ENCODE measurements at regions not wholly inside any gene's neighbourhood (a gene's known extent, or its start where the extent isn't known, plus 50 kb on each side); places are given as distances from the start of the nearest gene placed in this dataset.

DNA sequence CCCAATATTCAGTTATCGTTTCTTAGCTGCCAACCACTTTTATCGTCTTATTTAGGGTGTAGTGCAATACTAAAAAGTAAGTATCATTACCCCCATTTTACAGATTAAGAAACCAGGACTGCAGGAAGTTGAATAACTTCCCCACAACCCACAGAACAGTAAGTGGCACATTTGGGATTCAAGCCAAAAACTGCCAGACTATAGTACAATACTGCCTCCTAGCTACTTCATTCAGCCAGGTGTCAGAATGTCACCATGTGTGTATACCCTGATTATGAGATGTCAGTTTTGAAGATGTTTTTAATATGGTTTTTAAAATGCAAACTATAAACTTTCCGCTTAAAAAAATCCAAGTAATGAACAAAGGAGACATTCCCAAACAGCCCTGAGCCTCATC, 74.2 kb upstream of the PROK2 start:
- in situ Hi-C loops (cut with MboI; ENCODE audit: low sequenced_read_pairs), result loop anchor here (25.0 kb wide), 1 partner anchor 1228 kb away; no protein-coding TSS in a partner anchor

DNA sequence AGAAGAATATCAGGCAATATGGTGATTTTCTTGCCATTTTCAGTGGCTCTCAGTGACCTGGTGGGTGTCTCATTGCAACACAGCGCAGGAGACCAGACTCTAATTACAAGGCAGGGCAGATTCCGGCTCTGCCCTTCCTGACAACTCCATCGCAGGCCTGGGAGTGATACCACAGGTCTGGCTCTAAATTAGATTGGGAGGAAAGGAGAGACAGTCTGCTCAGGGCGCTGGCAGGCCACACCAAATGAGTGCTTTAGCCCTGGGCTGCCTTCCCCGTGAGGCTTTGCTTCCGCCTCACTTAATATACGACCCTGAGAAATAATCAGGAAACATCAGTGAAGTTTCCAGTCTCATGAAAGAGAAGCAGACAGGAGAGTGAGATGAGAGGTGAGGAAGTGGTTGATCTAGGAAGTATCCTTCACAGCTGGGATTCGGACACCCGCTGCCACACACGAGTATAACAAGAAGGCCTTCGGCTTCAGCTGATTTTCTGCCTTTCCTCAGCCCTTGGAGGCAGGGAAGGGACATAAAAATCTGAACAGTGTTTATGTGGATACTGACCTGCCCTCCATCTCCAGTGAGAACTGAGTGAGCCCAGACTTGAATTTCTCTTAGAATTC, 73.7 kb upstream of the PROK2 start:
- in situ Hi-C loops (cut with MboI; ENCODE audit: low sequenced_read_pairs), result loop anchor here (25.0 kb wide), 1 partner anchor 1229 kb away; no protein-coding TSS in a partner anchor

DNA sequence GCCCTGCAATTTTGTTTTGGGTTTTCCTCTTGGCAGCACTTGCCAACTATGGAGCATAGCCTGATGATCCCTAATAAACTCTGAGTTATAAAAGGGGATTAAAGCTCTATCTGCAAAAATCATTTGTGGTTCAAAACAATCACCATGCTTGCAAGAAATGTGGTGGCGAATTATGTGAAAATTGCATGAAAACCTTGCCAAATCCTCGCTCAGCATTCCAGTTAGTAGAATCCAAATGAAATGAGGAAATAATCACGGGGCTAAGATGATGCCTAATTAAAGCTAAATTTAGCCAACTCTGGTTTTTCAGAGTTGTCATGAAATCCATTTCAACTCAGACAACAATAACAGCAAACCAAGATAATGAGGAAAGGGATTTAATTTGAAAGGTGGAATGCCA, 73.0 kb upstream of the PROK2 start:
- in situ Hi-C loops (cut with MboI; ENCODE audit: low sequenced_read_pairs), result loop anchor here (25.0 kb wide), 1 partner anchor 1229 kb away; no protein-coding TSS in a partner anchor

DNA sequence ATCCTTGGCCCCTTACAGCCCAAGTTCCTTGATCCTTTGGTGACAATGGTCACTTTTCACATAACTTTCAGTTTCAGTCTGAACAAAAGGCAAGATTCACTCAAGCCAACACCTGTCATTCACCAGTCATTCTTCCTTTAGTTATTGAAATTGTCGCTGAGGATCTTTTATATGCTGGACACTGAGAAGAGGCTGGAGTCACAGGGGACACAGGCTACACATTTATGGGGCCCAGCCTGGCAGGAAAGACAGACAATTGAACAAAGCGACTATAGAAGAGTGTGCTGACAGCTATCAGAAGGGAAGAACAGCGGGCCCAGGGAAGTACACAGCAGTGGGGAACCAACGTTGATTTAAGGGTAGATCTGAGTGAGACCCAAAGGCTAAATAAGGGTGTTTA, 69.8 kb upstream of the PROK2 start:
- in situ Hi-C loops (cut with MboI; ENCODE audit: low sequenced_read_pairs), result loop anchor here (25.0 kb wide), 1 partner anchor 1233 kb away; no protein-coding TSS in a partner anchor

DNA sequence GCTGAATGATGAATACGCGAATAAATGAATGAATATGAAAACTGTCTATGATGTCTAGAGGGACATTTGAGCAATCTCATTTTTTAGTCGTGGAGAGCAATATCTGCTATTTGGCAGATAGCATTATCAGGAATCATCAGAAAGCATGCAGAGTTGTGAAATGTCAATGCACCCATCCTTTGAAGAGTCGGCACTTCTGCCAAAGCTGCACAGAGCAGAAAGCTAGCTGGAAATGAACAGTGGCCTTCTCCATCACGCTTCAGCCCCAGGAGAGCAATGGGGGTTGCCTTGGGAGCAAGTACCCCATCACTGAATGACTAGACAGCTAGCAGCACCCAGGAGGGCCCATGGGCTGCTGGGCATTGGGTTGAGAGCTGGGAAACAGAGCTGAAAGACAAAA, 69.1 kb upstream of the PROK2 start:
- in situ Hi-C loops (cut with MboI; ENCODE audit: low sequenced_read_pairs), result loop anchor here (25.0 kb wide), 1 partner anchor 1233 kb away; no protein-coding TSS in a partner anchor

GRCh38 chr3:71851878-71852277, 66.9 kb upstream of the PROK2 start:
- in situ Hi-C loops (cut with MboI; ENCODE audit: low sequenced_read_pairs), result loop anchor here (25.0 kb wide), 1 partner anchor 1235 kb away; no protein-coding TSS in a partner anchor

- in situ Hi-C loops (cut with MboI; ENCODE audit: low sequenced_read_pairs), result loop anchor here (25.0 kb wide), 1 partner anchor 1237 kb away; no protein-coding TSS in a partner anchor
Measured at GRCh38 chr3:71850654-71851053, 65.7 kb upstream of the PROK2 start.

DNA sequence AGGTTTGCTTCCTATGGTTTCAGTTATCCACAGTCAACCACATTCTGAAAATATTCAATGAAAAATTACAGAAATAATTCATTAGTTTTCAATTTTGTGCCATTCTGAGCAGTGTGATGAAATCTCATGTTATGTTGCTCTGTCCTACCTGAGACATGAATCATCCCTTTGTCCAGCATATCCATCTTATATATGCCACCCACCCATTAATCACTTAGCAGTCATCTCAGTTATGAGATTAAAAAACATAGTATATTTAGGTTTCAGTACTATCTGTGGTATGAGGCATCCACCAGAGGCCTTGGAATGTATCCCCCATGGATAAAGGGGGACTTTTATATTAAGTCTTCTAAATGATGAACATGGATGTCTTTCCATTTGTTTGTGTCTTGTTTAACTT, 64.7 kb upstream of the PROK2 start:
- in situ Hi-C loops (cut with MboI; ENCODE audit: low sequenced_read_pairs), result loop anchor here (25.0 kb wide), 1 partner anchor 1238 kb away; no protein-coding TSS in a partner anchor

- in situ Hi-C loops (cut with MboI; ENCODE audit: low sequenced_read_pairs), result no loop called here
Measured at GRCh38 chr3:71847794-71848193, 62.8 kb upstream of the PROK2 start.

DNA sequence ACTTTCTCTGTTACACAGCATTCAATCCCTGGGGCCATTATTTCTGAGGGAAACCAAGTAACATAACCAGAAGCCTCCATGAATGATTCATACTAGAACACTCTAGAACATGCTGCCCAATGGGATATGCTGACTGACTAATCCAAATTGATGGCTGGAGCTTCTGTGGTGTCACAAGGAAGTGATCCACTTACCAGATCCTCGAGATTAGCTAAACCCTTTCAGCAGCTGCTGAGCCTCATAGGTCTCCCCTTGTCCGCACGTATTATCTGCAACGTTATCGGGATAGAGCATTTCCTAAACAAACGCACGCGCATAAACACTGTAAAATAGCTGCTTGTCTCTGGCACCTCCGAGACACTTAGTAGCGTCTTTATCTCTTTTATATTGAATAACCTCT, 61.2 kb upstream of the PROK2 start:
- in situ Hi-C loops (cut with MboI; ENCODE audit: low sequenced_read_pairs), result no loop called here

GRCh38 chr3:71843071-71843470, 58.1 kb upstream of the PROK2 start:
- in situ Hi-C loops (cut with MboI; ENCODE audit: low sequenced_read_pairs), result no loop called here

DNA sequence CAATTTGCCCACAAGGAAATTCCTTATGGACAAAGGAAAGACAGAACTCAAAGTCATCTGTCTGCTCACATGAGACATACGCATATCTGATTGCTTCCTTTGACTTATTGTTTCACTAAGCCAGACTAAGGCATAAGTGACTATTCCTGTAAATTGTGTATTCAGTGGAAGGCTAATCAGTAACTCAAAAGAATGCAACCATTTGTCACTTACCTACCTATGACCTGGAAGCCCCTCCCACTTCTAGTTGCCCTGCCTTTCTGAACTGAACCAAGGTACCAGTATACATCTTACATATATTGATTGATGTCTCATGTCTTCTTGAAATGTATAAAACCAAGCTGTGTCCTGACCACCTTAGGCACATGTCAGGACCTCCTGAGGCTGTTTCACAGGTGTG, 53.5 kb upstream of the PROK2 start:
- in situ Hi-C loops (cut with MboI; ENCODE audit: low sequenced_read_pairs), result no loop called here

Measured in HL-60/S4 treated with retinoic acid at 250 ng/mL for 4 days and 3 days (cell line).